ENCODE measurements at regions not wholly inside any gene's neighbourhood (a gene's known extent, or its start where the extent isn't known, plus 50 kb on each side); places are given as distances from the start of the nearest gene placed in this dataset.
A peak's percentile ranks its signal among the peaks of the same experiment; 100 is the strongest.

GRCh38 chr3:177893331-177893730, 642.9 kb upstream of the KCNMB2 start:
- H3K4me1 Mint-ChIP-seq = peaks cover 21% of the 10 kb centered on the region
- H3K9me3 Mint-ChIP-seq = peaks cover 13% of the 10 kb centered on the region
- H3K27me3 Mint-ChIP-seq (ENCODE audit: low read depth) = no peaks in the 10 kb centered on the region
- peaks cover 7% of the 10 kb centered on the region for H3K36me3 Mint-ChIP-seq (ENCODE audit: low read depth)
- TF ChIP-seq, protein P1, sequence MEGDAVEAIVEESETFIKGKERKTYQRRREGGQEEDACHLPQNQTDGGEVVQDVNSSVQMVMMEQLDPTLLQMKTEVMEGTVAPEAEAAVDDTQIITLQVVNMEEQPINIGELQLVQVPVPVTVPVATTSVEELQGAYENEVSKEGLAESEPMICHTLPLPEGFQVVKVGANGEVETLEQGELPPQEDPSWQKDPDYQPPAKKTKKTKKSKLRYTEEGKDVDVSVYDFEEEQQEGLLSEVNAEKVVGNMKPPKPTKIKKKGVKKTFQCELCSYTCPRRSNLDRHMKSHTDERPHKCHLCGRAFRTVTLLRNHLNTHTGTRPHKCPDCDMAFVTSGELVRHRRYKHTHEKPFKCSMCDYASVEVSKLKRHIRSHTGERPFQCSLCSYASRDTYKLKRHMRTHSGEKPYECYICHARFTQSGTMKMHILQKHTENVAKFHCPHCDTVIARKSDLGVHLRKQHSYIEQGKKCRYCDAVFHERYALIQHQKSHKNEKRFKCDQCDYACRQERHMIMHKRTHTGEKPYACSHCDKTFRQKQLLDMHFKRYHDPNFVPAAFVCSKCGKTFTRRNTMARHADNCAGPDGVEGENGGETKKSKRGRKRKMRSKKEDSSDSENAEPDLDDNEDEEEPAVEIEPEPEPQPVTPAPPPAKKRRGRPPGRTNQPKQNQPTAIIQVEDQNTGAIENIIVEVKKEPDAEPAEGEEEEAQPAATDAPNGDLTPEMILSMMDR (IDR thresholded peaks at IDR 0.05; ENCODE audit: unreplicated experiment in 3 of 3) = no peak
- no peak overlapping the region for H3K27ac Mint-ChIP-seq
- H3K4me3 Mint-ChIP-seq = no peak overlapping the region

GRCh38 chr3:177894081-177894728, 642.0 kb upstream of the KCNMB2 start:
- TF ChIP-seq, protein P1 (IDR thresholded peaks at IDR 0.05; ENCODE audit: unreplicated experiment in 3 of 3) = no peak
- Mint-ChIP-seq H3K36me3 (ENCODE audit: low read depth) (peaks cover 7% of the 10 kb centered on the region), H3K27ac (no peak overlapping the region), H3K27me3 (ENCODE audit: low read depth) (no peaks in the 10 kb centered on the region), H3K4me3 (no peak overlapping the region), H3K9me3 (peaks cover 13% of the 10 kb centered on the region), H3K4me1 (peaks cover 12% of the 10 kb centered on the region)

DNA sequence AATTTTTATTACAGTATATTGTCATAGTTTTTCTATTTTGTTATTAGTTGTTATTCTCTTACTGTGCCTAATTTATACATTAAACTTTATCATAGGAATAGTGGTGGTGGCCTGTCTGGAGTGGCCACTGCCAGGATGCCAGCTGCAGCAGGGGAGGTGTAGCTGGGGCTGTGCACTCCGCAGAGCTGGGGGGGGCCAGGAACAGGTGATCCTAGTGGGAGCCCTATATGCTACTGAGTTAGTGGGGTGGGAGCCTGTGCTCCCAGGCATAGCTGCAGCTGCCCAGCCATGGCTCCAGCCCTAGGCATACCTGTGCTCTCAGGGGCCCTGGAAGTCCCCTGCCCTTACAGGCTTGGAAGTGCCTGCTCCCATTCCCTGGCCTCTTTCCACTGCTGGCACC, 638.1 kb upstream of the KCNMB2 start:
- Mint-ChIP-seq H3K9me3 (peaks cover 17% of the 10 kb centered on the region), H3K4me3 (no peak overlapping the region), H3K4me1 (peaks cover 6% of the 10 kb centered on the region), H3K36me3 (ENCODE audit: low read depth) (peaks cover 16% of the 10 kb centered on the region), H3K27me3 (ENCODE audit: low read depth) (no peaks in the 10 kb centered on the region), H3K27ac (no peak overlapping the region)
- TF ChIP-seq, protein P1 (IDR thresholded peaks at IDR 0.05; ENCODE audit: unreplicated experiment in 3 of 3) = no peak

DNA sequence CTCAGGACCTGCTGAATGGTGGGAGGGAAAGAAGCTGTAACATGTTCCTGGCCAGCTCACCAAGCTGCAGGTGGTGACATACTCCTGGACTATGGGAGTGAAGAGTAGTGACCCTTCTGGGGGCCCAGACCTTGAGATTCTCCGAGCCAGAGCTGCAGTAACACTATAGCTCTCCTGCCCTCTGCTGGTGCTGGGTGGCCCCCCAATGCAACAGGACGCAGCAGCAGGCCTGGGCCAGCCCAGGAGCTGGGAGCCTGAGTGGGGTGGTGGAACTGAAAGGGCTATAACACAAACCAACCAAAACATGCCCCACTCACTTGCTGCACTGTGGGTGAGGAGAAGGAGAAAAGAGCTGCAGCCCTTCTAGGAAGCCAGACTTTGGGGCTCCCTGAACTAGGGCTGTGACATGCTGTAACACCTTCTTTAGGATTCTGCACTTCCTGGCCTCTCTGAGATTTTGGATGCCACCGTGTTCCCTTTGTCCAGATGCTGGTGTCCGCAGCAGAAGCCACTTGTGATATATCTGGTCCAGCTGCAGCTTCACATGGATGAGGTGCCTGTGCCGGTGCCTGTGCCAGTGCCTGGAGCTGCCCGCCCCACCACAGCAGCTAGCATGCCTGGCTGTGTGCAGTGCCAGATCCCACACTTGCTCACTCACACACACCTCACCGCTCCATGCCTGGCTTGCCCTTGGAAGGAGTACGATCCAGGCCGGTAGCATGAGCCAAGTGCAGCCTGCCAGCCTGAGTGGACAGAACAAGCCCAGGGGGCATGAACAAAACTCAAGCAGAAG, 636.8 kb upstream of the KCNMB2 start:
- H3K9me3 Mint-ChIP-seq = peaks cover 17% of the 10 kb centered on the region
- no peak overlapping the region for H3K4me3 Mint-ChIP-seq
- no peaks in the 10 kb centered on the region for H3K27me3 Mint-ChIP-seq (ENCODE audit: low read depth)
- TF ChIP-seq, protein P1 (IDR thresholded peaks at IDR 0.05; ENCODE audit: unreplicated experiment in 3 of 3) = no peak
- no peak overlapping the region for H3K27ac Mint-ChIP-seq
- peaks cover 18% of the 10 kb centered on the region for H3K4me1 Mint-ChIP-seq
- peaks cover 16% of the 10 kb centered on the region for H3K36me3 Mint-ChIP-seq (ENCODE audit: low read depth)

DNA sequence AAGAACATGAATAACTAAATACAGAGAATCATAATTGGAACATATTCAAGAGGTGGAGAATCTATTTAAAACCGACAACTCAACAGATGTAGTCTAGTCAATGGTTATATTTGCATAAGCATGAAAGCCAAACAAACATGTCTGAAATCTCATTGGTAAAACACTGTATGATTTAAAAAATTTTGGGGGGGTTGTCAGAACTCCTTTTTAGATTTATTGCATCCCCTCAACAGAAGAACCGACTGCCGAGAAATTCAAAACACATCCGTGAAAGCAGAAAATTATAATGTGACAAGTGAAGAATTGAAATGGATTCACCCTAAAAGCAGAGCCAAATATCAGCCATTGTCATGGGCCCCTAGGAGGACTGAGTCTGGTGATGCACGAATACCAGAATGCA, 633.4 kb upstream of the KCNMB2 start:
- H3K27me3 Mint-ChIP-seq (ENCODE audit: low read depth) = no peaks in the 10 kb centered on the region
- peak overlapping the region in 1 of 3 experiments; percentile 84 for H3K27ac Mint-ChIP-seq
- peaks cover 43% of the 10 kb centered on the region for H3K4me1 Mint-ChIP-seq
- peaks cover 9% of the 10 kb centered on the region for H3K9me3 Mint-ChIP-seq
- H3K36me3 Mint-ChIP-seq (ENCODE audit: low read depth) = peaks cover 10% of the 10 kb centered on the region
- TF ChIP-seq, protein P1 (IDR thresholded peaks at IDR 0.05; ENCODE audit: unreplicated experiment in 3 of 3) = no peak
- no peak overlapping the region for H3K4me3 Mint-ChIP-seq

All from nephron (organoid).